HEK293 (cell line): ENCODE measurements at regions not wholly inside any gene's neighbourhood (a gene's known extent, or its start where the extent isn't known, plus 50 kb on each side); places are given as distances from the start of the nearest gene placed in this dataset.

Source experiments
- CTCF ChIA-PET: fragments of 350-600 bp; formaldehyde crosslinking; extraction: SDS; loops from one replicate; lab custom pipeline; 2021; ENCODE audit warnings: antibody characterized with exemption; lab: Yijun Ruan, JAX
- POLR2A ChIA-PET: fragments of 300-600 bp; formaldehyde crosslinking; extraction: SDS; loops from one replicate; lab custom pipeline; 2020; ENCODE audit warnings: antibody characterized with exemption, inconsistent platforms; lab: Yijun Ruan, JAX
- H3K27ac ChIP-seq: fragments of 200-500 bp; sonication (Bioruptor generic); 2 replicates; pipeline ENCODE4 v1.5.1; 2014; ENCODE audit warnings: low read depth, low read length, control low read depth, inconsistent platforms; ENCODE audit errors: extremely low read depth
- H3K36me3 ChIP-seq, 2 experiments: fragments of 200-500 bp in 1 of 2; sonication (Bioruptor generic) in 1 of 2; 1 replicate in 1 of 2; 2 replicates in 1 of 2; pipeline ENCODE4 v1.5.1; 2014 to 2017; ENCODE audit warnings: inconsistent platforms in 2 of 2, low read length in 2 of 2; ENCODE audit not compliant: control insufficient read depth in 2 of 2, insufficient read depth in 1 of 2
- H3K4me1 ChIP-seq: fragments of 200-500 bp; sonication (Bioruptor generic); 2 replicates; pipeline ENCODE4 v1.5.1; 2014; ENCODE audit warnings: mild to moderate bottlenecking, low read length, inconsistent platforms; ENCODE audit not compliant: control insufficient read depth, insufficient read depth
- H3K4me3 ChIP-seq: 2 replicates; pipeline ENCODE4 v1.5.1; 2011; ENCODE audit warnings: low read depth, mild to moderate bottlenecking, control low read depth, low read length, moderate library complexity
- H3K9me3 ChIP-seq: fragments of 200-500 bp; sonication (Bioruptor generic); 2 replicates; pipeline ENCODE4 v1.5.1; 2014; ENCODE audit warnings: low read depth, low read length, inconsistent platforms; ENCODE audit not compliant: control insufficient read depth, insufficient read depth
- INSM2 ChIP-seq: fragments of 450-650 bp; formaldehyde crosslinking; IDR thresholded peaks from 2 replicates; pipeline ENCODE4 v1.5.1; 2016; ENCODE audit warnings: missing biosample characterization, missing genetic modification characterization
- KLF10 ChIP-seq: fragments of 450-650 bp; IDR thresholded peaks from 2 replicates; pipeline ENCODE4 v1.5.1; 2018; ENCODE audit warnings: missing biosample characterization, mild to moderate bottlenecking, missing genetic modification characterization
- PBX3 ChIP-seq: sonication (generic); formaldehyde crosslinking; IDR thresholded peaks from 2 replicates; pipeline ENCODE4 v1.8.1; 2022; ENCODE audit warnings: mild to moderate bottlenecking, moderate library complexity, missing genetic modification reagents
- TRIM28 ChIP-seq: IDR thresholded peaks from 2 replicates; pipeline ENCODE4 v1.6.1; 2011; ENCODE audit warnings: low read length, control low read depth, borderline replicate concordance
- ZBTB10 ChIP-seq: fragments of 450-650 bp; formaldehyde crosslinking; IDR thresholded peaks from 2 replicates; pipeline ENCODE4 v1.5.1; 2016; ENCODE audit warnings: missing biosample characterization, missing genetic modification characterization
- ZBTB21 ChIP-seq: fragments of 450-650 bp; formaldehyde crosslinking; IDR thresholded peaks from 2 replicates; pipeline ENCODE4 v1.5.1; 2017; ENCODE audit warnings: missing biosample characterization, missing genetic modification characterization
- ZFP37 ChIP-seq: fragments of 450-650 bp; formaldehyde crosslinking; IDR thresholded peaks from 2 replicates; pipeline ENCODE4 v1.5.1; 2016; ENCODE audit warnings: missing biosample characterization, missing genetic modification characterization
- ZNF140 ChIP-seq: fragments of 450-650 bp; formaldehyde crosslinking; IDR thresholded peaks from 2 replicates; pipeline ENCODE4 v1.5.1; 2016; ENCODE audit warnings: missing biosample characterization, missing genetic modification characterization
- ZNF202 ChIP-seq: fragments of 450-650 bp; formaldehyde crosslinking; IDR thresholded peaks from 2 replicates; pipeline ENCODE4 v1.5.1; 2016; ENCODE audit warnings: missing biosample characterization, missing genetic modification characterization, borderline replicate concordance
- ZNF311 ChIP-seq: fragments of 450-650 bp; formaldehyde crosslinking; IDR thresholded peaks from 2 replicates; pipeline ENCODE4 v1.5.1; 2017; ENCODE audit warnings: missing biosample characterization, missing genetic modification characterization, borderline replicate concordance
- ZNF354C ChIP-seq: fragments of 450-650 bp; formaldehyde crosslinking; IDR thresholded peaks from 2 replicates; pipeline ENCODE4 v1.5.1; 2016; ENCODE audit warnings: missing biosample characterization, missing genetic modification characterization, low read depth, borderline replicate concordance
- ZNF514 ChIP-seq: fragments of 450-650 bp; formaldehyde crosslinking; IDR thresholded peaks from 2 replicates; pipeline ENCODE4 v1.5.1; 2016; ENCODE audit warnings: missing biosample characterization, missing genetic modification characterization
- ZNF555 ChIP-seq: fragments of 450-650 bp; formaldehyde crosslinking; conservative IDR thresholded peaks from 2 replicates; pipeline ENCODE4 v1.5.1; 2017; ENCODE audit warnings: missing biosample characterization, mild to moderate bottlenecking, missing genetic modification characterization, inconsistent platforms
- ZNF610 ChIP-seq: fragments of 450-650 bp; formaldehyde crosslinking; IDR thresholded peaks from 2 replicates; pipeline ENCODE4 v1.5.1; 2016; ENCODE audit warnings: missing biosample characterization, missing genetic modification characterization, borderline replicate concordance
- ZNF629 ChIP-seq: fragments of 450-650 bp; formaldehyde crosslinking; IDR thresholded peaks from 2 replicates; pipeline ENCODE4 v1.5.1; 2017; ENCODE audit warnings: missing biosample characterization, missing genetic modification characterization
- ZNF768 ChIP-seq: fragments of 450-650 bp; formaldehyde crosslinking; IDR thresholded peaks from 2 replicates; pipeline ENCODE4 v1.5.1; 2018; ENCODE audit warnings: missing biosample characterization, mild to moderate bottlenecking, missing genetic modification characterization
- ZNF830 ChIP-seq: fragments of 450-650 bp; IDR thresholded peaks from 2 replicates; pipeline ENCODE4 v1.5.0; 2018; ENCODE audit warnings: missing biosample characterization, missing genetic modification characterization, low read depth, mild to moderate bottlenecking, moderate library complexity
- ZSCAN5A ChIP-seq: fragments of 450-650 bp; formaldehyde crosslinking; IDR thresholded peaks from 2 replicates; pipeline ENCODE4 v1.5.1; 2016; ENCODE audit warnings: missing biosample characterization, missing genetic modification characterization

- no peaks in the 10 kb centered on the region for H3K4me1 ChIP-seq
- H3K27ac ChIP-seq, result no peak overlapping the region
- H3K9me3 ChIP-seq, result no peaks in the 10 kb centered on the region
- H3K36me3 ChIP-seq, result no peaks in the 10 kb centered on the region
- no peak for TF ChIP-seq ZFP37
- TF ChIP-seq ZNF202, result no peak
- no peak for TF ChIP-seq ZBTB10
- ChIA-PET POLR2A (no interaction called here), CTCF (interaction anchor here (0.6 to 2.8 kb wide), 18 partner anchors 11 to 1146 kb away, joined by 3 to 8 read pairs (median 3); no protein-coding TSS in a partner anchor)
- H3K4me3 ChIP-seq, result no peak overlapping the region
Measured at GRCh38 chr1:90132306-90132705, 137.4 kb downstream of the ZNF326 start.

GRCh38 chr1:90127288-90127953 is 132.5 kb downstream of the ZNF326 start:
- TF ChIP-seq KLF10 (no peak), ZNF629 (peak; percentile 38; the same call in 1 of the 2 replicates), ZSCAN5A (tag by site-specific recombination) (no peak), ZNF555 (tag by site-specific recombination) (no peak), ZNF140 (tag by site-specific recombination) (no peak), PBX3 (CRISPR knock-in tag) (no peak), ZNF610 (no peak), TRIM28 (0 out of 2 replicates have a peak, but pooled peaks have one; percentile 49), ZNF830 (tag by site-specific recombination) (no peak), ZNF768 (no peak), ZBTB21 (tag by site-specific recombination) (0 out of 2 replicates have a peak, but pooled peaks have one; percentile 38), ZNF311 (tag by site-specific recombination) (no peak), ZNF514 (no peak), INSM2 (tag by site-specific recombination) (no peak), ZNF354C (tag by site-specific recombination) (no peak)
- H3K4me1 ChIP-seq, result no peaks in the 10 kb centered on the region
- CTCF ChIA-PET, result no interaction called here
- H3K27ac ChIP-seq, result no peak overlapping the region
- H3K4me3 ChIP-seq, result no peak overlapping the region
- POLR2A ChIA-PET, result no interaction called here
- H3K36me3 ChIP-seq, result no peaks in the 10 kb centered on the region
- H3K9me3 ChIP-seq, result no peaks in the 10 kb centered on the region
